GM12891 (cell line): ENCODE measurements at regions not wholly inside any gene's neighbourhood (a gene's known extent, or its start where the extent isn't known, plus 50 kb on each side); places are given as distances from the start of the nearest gene placed in this dataset.

ENCODE experiments used
- POLR2A ChIP-seq: IDR thresholded peaks from 2 replicates; pipeline ENCODE4 v1.6.1; 2011; ENCODE audit warnings: low read depth, low read length, control low read depth
- POLR2AphosphoS5 ChIP-seq: IDR thresholded peaks from 2 replicates; pipeline ENCODE4 v1.6.1; 2011; ENCODE audit warnings: low read depth, low read length, control low read depth

- TF ChIP-seq POLR2A (no peak), POLR2AphosphoS5 (no peak)
Measured at GRCh38 chr3:56858331-56858730, 56.6 kb upstream of the ARHGEF3 start.
